ENCODE measurements at regions not wholly inside any gene's neighbourhood (a gene's known extent, or its start where the extent isn't known, plus 50 kb on each side); places are given as distances from the start of the nearest gene placed in this dataset.
A peak's percentile ranks its signal among the peaks of the same experiment; 100 is the strongest.

GRCh38 chr11:116641561-116642045, 131.2 kb downstream of the BUD13 start:
- DNase-seq: peak; percentile 36

DNA sequence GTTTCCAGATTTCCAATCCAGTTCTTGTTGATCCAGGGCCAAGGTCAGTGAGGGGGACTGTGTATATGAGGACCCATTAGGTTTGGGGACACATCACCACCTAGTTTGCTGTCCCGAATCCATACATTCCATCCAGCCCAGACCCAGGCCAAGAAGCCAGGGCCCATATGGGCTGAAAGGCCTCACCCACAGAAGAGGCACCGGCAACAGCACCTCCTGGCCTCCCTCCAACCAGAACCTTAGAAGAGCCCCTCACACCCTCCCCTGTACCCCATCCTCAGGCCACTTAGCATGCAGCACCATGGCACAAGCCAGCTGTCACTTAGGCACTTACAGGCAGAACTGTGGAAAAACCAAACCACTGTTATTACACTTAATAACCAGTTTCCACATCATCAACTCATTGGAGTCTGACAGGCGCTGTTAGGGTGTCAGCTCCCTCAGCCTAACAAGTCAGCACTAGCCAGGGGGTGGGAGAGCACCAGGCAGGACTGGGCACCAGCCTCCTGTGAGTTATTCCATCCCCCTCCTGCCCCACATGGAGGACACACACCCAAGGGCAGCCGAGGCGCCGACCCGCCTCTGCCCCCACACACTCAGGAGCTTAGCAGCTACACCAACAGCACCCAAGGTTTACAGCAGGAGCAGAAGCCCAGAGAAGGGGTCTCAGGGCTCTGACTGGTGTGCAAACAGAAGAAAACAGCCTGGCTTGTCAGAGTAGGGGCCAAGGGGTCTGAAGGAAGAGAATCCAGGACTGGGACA, 132.0 kb downstream of the BUD13 start:
- no peak for DNase-seq

DNA sequence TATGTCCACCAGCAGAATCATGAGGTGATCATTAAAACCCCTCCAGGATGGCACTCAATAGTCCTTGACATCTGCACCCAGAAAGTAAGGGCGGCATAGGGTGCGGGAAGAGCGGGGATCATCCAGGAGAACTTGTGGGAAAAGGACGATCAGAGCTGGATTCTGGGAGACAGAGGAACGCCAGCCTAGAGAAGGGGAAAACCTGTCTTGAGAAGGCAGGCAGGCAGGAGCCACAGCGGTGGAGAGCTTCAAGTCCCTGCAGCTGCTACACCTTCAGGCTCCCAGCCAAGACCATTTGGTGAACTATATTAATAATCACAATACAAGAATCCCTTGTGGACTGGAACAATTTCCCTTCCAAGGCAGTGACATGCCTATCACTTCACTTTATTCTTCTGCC, 134.3 kb downstream of the BUD13 start:
- DNase-seq: no peak

- DNase-seq: no peak
Measured at GRCh38 chr11:116637766-116638165, 135.0 kb downstream of the BUD13 start.

DNA sequence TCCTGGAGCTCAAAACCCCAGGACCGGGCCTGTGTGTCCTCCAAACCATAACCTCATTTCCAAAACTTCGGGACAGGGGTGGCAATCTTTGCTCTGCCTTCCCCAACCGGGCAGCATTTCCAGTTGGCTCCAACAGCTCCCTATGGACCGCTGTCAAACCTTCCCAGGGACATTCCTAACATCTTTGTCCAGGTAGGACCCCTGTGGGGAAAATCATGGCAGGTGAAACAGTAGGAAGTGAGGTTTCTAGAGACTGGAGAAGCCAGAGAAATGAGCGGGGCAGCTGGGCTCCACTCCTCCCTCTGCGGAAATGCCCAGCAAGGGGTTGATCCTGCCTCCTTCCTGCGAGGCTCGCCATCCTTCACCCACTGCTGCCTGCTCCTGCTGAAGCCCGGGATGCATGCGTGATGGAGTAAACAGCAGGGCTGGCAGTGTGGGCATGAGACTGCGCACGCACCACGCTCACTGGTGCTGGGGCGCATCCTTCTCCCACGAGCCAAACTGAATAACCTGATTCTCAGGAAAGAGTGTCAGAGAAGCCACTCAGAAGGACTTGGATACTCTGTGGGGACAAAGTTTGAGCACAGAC, 136.4 kb downstream of the BUD13 start:
- no peak for DNase-seq

DNA sequence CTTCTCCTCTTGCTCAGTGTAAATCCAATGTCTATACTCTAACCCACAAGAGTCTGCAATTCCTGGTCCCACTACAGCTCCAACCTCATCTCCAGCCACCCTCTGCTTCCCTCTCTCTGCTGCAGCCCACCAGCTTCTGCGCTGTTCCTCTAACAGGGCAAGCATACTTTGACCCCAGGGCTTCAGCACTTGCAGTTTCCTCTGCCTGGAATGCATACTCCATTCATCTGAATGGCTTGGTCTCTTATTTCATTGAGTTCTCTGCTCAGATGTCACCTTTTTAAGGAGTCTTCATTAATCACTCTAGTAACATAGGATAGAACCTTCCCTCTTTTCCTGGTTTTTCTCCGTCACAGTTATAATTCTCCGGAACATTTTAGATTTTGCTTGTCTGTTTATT, 141.6 kb downstream of the BUD13 start:
- no peak for DNase-seq

DNA sequence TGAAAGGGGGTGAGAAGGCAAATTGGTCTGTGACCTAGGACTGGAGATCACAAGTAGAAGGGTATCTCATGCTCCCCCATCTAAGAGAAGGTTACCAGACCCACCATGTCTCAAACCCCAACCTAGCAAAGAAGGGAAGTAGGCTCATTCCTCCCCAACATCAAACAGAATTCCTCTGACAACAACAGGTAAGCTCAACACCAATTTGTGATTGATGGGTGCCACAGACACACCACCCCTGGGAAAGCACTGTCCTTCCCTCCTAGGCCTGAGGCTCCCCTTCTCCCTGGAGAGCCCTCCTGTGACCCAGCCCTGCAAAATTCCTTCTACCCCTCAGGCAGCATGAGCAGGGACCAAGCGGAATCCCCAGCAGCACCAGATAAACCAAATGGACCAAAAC, 154.3 kb downstream of the BUD13 start:
- DNase-seq: no peak

GRCh38 chr11:116615211-116615865, 157.4 kb downstream of the BUD13 start:
- no peak for DNase-seq

- DNase-seq: no peak
Measured at GRCh38 chr11:116614306-116615210, 158.2 kb downstream of the BUD13 start.

GRCh38 chr11:116613206-116613875, 159.4 kb downstream of the BUD13 start:
- no peak for DNase-seq

DNA sequence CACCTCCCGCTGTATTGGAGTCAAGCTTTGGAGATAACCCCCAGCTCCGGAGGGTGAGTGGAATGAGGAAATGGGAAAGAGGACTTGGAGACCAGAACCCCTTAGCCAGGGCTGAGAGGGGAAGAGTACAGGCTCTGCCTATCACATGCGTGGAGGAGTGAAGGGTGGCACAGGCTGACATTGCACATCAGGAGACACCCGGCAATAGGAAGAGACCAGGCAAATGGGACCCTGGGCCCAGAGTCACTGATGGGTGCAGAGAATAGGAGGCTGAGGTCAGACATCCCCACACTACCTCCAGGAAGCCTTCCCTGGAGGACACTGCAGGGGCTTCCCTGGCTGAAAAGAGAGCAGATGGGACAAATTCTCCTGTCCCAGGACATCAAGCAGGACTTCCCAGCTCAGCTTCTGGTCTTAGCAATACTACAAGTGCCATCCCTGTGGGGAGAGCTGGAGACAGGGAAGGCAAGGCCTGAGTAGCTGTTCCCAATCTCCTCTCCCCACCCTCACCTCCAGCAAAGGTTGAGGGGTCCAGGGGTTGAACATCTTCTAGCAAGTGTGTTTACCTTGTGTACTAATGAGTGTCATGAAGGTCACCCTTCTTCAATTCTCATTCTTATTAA, 160.7 kb downstream of the BUD13 start:
- DNase-seq: no peak

- no peak for DNase-seq
Measured at GRCh38 chr11:116610190-116610589, 162.6 kb downstream of the BUD13 start.

DNA sequence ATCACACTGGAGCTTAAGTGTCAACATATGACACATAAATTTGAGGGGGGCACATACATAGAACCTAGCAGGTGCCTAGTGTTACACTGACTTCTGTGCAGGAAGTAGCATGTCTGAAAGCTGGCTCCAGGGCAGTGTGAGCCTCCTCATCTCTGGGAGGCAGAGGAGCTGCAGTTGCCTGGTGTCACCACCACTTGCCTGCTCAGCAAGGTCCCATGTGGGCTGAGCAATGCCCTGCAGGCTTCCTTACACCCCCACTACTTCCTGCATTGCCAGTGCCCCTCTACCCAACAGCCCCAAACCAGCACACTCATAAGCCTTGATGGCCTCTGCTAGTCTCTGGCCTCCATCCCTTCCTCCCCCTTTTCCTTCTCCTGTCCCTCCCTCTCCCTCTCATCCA, 165.8 kb downstream of the BUD13 start:
- no peak for DNase-seq

DNA sequence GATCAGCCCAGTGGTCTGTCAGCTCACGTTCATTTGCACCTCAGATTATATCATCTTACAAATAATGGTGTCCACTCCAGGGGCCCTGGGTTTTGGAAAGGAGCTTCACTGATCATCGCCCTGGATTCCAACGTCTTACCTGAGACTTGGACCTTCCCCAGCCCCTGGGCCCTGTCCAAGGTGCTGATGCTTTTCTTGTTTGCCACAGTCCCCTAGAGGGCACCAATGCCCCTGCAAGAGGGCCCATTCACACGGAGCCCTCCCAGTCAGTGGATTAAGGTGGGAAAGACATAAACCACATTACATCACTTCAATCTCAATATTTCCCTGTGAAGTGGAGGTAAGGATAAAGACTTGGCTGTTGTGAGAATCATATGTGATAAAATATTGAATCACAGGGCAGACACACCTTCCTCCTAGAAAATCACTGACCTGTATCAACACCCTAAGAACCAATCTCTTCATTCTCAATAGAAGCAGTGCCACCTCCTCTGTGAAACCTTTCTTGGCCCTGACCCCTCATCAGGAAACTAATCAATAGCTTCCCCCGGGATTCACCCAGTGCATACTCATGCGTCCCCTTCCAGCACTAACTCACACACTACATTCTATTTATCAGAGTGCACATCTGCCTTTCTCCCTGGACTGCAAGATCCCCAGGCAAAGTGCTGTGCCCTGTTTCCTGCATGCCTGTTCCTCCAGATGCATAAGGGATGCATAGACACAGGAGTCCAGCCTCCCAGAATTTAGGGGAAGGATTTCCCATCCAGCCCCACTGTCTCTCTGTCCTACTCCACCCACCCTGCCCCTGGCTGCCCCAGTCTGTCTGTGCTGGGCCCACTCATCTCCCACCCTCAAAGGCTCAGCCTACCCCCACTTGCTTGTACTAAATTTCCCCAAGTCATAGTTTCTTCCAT, 167.0 kb downstream of the BUD13 start:
- no peak for DNase-seq

- DNase-seq: no peak
Measured at GRCh38 chr11:116603728-116604323, 169.0 kb downstream of the BUD13 start.

GRCh38 chr11:116602637-116602942, 170.2 kb downstream of the BUD13 start:
- DNase-seq: no peak

GRCh38 chr11:116601814-116602636, 170.8 kb downstream of the BUD13 start:
- no peak for DNase-seq

DNA sequence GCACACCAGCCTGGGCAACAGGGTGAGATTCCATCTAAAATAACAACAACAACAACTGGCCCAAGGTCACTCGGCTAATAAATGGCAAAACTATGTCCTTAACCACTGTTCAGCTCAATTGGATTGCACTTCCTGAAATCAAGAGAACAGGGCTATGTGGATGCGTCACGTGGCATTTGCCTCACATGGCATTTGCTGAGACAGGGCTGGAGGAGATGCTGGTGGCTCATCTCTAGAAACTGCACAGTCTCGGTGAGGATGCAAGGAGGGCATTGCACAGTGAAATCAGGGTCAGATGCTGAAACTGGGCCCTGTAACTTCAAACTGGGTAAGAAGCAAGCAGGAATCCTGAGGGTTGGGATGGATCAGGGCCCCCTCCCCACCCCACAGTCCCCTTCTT, 171.9 kb downstream of the BUD13 start:
- DNase-seq: no peak

DNA sequence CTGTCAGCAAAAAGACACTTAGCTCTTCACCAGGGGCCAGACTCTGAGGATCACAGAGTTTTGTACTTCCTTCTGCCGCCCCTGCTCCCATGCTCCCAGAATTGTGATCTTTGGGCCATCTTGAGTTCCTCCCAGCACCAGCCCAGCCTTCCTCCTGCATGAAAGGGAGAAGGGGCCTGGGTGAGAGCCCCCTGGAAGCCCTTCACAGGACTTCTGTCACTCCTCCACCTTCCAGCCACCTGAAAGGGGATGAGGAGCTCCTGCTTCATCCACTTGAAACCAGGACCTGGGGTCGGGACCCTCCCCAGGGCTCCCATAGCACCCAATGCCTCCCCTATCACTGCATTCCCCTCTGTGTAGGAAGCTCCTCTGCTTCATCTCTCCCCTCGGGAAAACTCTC, 174.2 kb downstream of the BUD13 start:
- DNase-seq: no peak

DNA sequence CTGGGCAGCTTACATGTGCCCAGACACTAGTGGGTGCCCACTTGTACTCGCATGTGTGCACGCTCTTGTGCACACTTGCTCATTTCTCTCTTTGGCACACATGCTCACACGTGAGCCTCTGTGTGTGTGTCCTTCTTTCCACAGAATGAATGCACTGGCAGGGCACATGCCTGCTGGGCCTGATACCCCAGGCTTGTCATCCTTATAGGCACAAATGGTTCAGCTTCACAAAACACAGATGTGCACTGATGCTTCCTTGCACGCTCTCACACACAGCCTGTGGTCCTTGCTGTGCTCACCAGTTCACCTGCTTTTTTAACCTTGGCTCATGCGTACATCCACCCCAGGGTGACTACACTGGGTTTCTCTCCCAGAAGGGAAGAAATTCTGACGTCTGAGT, 174.8 kb downstream of the BUD13 start:
- no peak for DNase-seq

Measured in left hindlimb (tissue), 1 donor.